Caco-2 (cell line): ENCODE measurements at regions not wholly inside any gene's neighbourhood (a gene's known extent, or its start where the extent isn't known, plus 50 kb on each side); places are given as distances from the start of the nearest gene placed in this dataset.

Source experiments
- BruUV-seq: library from RNA; stranded (reverse); fragments of 400-500 nt; replicated peaks from 2 replicates; lab custom pipeline; 2021; lab: Mats Ljungman, UMichigan
- CTCF ChIA-PET: fragments of 300-600 bp; sonication (Branson Sonifier 250); formaldehyde crosslinking; loops from one replicate; lab custom pipeline; 2022; ENCODE audit warnings: antibody characterized with exemption; lab: Charles Lee
- POLR2A ChIA-PET: fragments of 300-600 bp; sonication (Branson Sonifier 250); formaldehyde crosslinking; loops from one replicate; lab custom pipeline; 2022; ENCODE audit warnings: antibody characterized with exemption; lab: Charles Lee
- DNase-seq, 2 experiments: peaks; one replicate each; pipeline versions ENCODE4 v3.0.0 to v3.0.0-alpha.2; 2020 to 2022
- H3K27me3 ChIP-seq: replicated peaks from 2 replicates; pipeline ENCODE4 v1.6.0; 2011; ENCODE audit warnings: low read length; ENCODE audit not compliant: control insufficient read depth, insufficient read depth
- H3K36me3 ChIP-seq: 2 replicates; pipeline ENCODE4 v1.5.1; 2011; ENCODE audit warnings: low read length; ENCODE audit not compliant: control insufficient read depth, insufficient read depth
- H3K4me1 ChIP-seq: fragments of 250-450 bp; sonication (Bioruptor Pico); 2 replicates; pipeline ENCODE4 v1.5.1; 2020; ENCODE audit warnings: mild to moderate bottlenecking
- H3K4me3 ChIP-seq: 2 replicates; pipeline ENCODE4 v1.5.1; 2011; ENCODE audit warnings: low read depth, mild to moderate bottlenecking, control low read depth, low read length
- H3K9me3 ChIP-seq: fragments of 250-450 bp; sonication (Bioruptor Pico); 2 replicates; pipeline ENCODE4 v1.5.1; 2020; ENCODE audit warnings: mild to moderate bottlenecking, moderate library complexity
- H3K27ac Mint-ChIP-seq: one replicate; pipeline ENCODE4 v1.8.0; 2022; ENCODE audit warnings: mixed read lengths; ENCODE audit not compliant: unreplicated experiment
- H3K27me3 Mint-ChIP-seq: one replicate; pipeline ENCODE4 v1.8.0; 2022; ENCODE audit warnings: mixed read lengths; ENCODE audit not compliant: insufficient read depth, unreplicated experiment
- H3K36me3 Mint-ChIP-seq: one replicate; pipeline ENCODE4 v1.8.0; 2022; ENCODE audit warnings: mild to moderate bottlenecking, mixed read lengths; ENCODE audit not compliant: insufficient read depth, unreplicated experiment
- H3K4me1 Mint-ChIP-seq: one replicate; pipeline ENCODE4 v1.8.0; 2022; ENCODE audit warnings: low read depth, mixed read lengths; ENCODE audit not compliant: unreplicated experiment
- H3K4me3 Mint-ChIP-seq: one replicate; pipeline ENCODE4 v1.8.0; 2022; ENCODE audit warnings: mild to moderate bottlenecking, moderate library complexity, mixed read lengths; ENCODE audit not compliant: unreplicated experiment
- H3K9me3 Mint-ChIP-seq: one replicate; pipeline ENCODE4 v1.8.0; 2022; ENCODE audit warnings: mixed read lengths; ENCODE audit not compliant: unreplicated experiment
- intact Hi-C: fragments of 100-400 bp; cut with micrococcal nuclease; formaldehyde crosslinking; loops from one replicate; pipeline ENCODE4 v1.10.0; 2022; ENCODE audit not compliant: unreplicated experiment
- TF ChIP-seq, protein P1 (sequence below), 2 experiments: fragments of 200-600 bp in 1 of 2; IDR thresholded peaks; 1 replicate in 1 of 2; 2 replicates in 1 of 2; pipeline versions ENCODE4 v1.5.1 to v1.8.0; 2011 to 2022; ENCODE audit warnings: antibody characterized with exemption in 1 of 2, control low read depth in 1 of 2, inconsistent platforms in 1 of 2, low read depth in 1 of 2, low read length in 1 of 2, mild to moderate bottlenecking in 1 of 2, moderate library complexity in 1 of 2; ENCODE audit not compliant: insufficient read depth in 1 of 2, severe bottlenecking in 1 of 2, unreplicated experiment in 1 of 2

DNA sequence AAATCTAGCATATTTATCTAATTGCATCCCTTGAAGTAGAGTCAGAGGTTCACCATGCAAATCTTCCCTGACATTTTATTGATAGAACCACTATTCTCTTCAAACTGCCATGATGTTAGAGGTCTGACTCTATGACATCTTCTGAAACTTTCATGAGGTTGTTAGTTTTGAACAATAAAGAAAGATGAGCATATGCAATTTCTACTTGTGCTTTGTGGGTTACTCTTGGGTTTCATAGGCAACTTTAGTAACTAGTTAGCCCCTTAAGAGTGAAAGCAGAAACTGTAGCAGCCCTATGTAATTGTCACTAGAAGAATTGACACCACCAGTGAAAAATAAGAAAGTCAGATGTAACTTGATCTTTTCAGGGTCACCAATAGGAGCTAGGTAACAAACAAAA lies 53.1 kb upstream of the ZEB2 start:
- no peaks in the 10 kb centered on the region for H3K36me3 Mint-ChIP-seq
- Histone ChIP-seq H3K27me3 (no peaks in the 10 kb centered on the region), H3K9me3 (no peaks in the 10 kb centered on the region), H3K4me3 (no peak overlapping the region), H3K36me3 (no peaks in the 10 kb centered on the region), H3K4me1 (no peaks in the 10 kb centered on the region)
- H3K27ac Mint-ChIP-seq = no peak overlapping the region
- BruUV-seq = no TSS peak
- no peaks in the 10 kb centered on the region for H3K4me1 Mint-ChIP-seq
- ChIA-PET POLR2A (no interaction called here), CTCF (no interaction called here)
- H3K27me3 Mint-ChIP-seq = peaks cover 2% of the 10 kb centered on the region
- TF ChIP-seq, protein P1, sequence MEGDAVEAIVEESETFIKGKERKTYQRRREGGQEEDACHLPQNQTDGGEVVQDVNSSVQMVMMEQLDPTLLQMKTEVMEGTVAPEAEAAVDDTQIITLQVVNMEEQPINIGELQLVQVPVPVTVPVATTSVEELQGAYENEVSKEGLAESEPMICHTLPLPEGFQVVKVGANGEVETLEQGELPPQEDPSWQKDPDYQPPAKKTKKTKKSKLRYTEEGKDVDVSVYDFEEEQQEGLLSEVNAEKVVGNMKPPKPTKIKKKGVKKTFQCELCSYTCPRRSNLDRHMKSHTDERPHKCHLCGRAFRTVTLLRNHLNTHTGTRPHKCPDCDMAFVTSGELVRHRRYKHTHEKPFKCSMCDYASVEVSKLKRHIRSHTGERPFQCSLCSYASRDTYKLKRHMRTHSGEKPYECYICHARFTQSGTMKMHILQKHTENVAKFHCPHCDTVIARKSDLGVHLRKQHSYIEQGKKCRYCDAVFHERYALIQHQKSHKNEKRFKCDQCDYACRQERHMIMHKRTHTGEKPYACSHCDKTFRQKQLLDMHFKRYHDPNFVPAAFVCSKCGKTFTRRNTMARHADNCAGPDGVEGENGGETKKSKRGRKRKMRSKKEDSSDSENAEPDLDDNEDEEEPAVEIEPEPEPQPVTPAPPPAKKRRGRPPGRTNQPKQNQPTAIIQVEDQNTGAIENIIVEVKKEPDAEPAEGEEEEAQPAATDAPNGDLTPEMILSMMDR (IDR thresholded peaks at IDR 0.05; ENCODE audit: insufficient read depth in 1 of 2, low read depth in 1 of 2, low read length in 1 of 2, severe bottlenecking in 1 of 2, unreplicated experiment in 1 of 2) = no peak
- H3K9me3 Mint-ChIP-seq = no peaks in the 10 kb centered on the region
- DNase-seq = no peak
- intact Hi-C loops = no loop called here
- no peak overlapping the region for H3K4me3 Mint-ChIP-seq

DNA sequence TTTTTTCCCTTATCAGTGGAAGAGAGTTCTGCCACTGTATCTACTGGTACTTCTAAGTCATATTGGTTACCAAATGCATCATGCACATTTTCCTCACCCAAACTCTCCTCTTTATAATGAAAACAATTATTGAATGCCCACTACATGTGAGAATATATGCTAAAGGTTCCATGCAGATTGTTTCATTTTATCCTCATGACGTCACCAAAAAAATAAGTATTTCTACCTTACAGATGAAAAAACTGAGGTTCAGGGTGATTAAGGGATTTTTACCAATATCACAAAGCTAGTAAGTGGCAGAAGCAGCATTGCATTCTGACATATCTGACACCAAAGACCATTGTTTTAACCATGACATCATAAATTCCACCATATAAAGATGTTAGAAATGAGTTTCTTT lies 51.9 kb upstream of the ZEB2 start:
- Mint-ChIP-seq H3K9me3 (no peaks in the 10 kb centered on the region), H3K4me3 (no peak overlapping the region), H3K36me3 (no peaks in the 10 kb centered on the region), H3K27me3 (peaks cover 2% of the 10 kb centered on the region), H3K4me1 (no peaks in the 10 kb centered on the region), H3K27ac (no peak overlapping the region)
- H3K4me3 ChIP-seq = no peak overlapping the region
- H3K27me3 ChIP-seq = no peaks in the 10 kb centered on the region
- TF ChIP-seq, protein P1 (IDR thresholded peaks at IDR 0.05; ENCODE audit: insufficient read depth in 1 of 2, low read depth in 1 of 2, low read length in 1 of 2, severe bottlenecking in 1 of 2, unreplicated experiment in 1 of 2) = no peak
- no peaks in the 10 kb centered on the region for H3K36me3 ChIP-seq
- H3K4me1 ChIP-seq = no peaks in the 10 kb centered on the region
- intact Hi-C loops = no loop called here
- BruUV-seq = no TSS peak
- ChIA-PET CTCF (no interaction called here), POLR2A (no interaction called here)
- H3K9me3 ChIP-seq = no peaks in the 10 kb centered on the region
- no peak for DNase-seq

DNA sequence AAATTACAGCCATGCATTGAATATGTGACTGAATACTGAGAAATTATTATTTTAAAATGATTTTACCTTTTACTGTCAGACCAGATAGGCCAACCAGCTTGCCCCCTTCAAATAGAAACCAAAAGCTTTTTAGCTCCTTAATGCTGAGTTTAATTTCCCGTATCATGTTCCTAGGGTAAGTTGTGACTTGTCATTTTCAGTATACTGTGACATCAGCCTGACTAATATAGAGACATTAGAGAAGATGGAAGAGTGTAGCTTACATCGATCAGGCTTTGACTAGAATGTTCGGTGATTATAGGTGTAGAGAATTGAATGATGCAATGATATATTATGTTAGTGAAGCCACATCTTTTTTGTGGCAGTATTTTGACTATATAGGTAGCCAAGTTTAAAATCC lies 50.6 kb upstream of the ZEB2 start:
- no peak for DNase-seq
- no peak overlapping the region for H3K4me3 ChIP-seq
- H3K36me3 ChIP-seq = no peaks in the 10 kb centered on the region
- Mint-ChIP-seq H3K4me1 (no peaks in the 10 kb centered on the region), H3K27me3 (peaks cover 2% of the 10 kb centered on the region), H3K27ac (no peak overlapping the region), H3K9me3 (no peaks in the 10 kb centered on the region), H3K4me3 (no peak overlapping the region), H3K36me3 (no peaks in the 10 kb centered on the region)
- ChIA-PET CTCF (no interaction called here), POLR2A (no interaction called here)
- no peaks in the 10 kb centered on the region for H3K27me3 ChIP-seq
- TF ChIP-seq, protein P1 (IDR thresholded peaks at IDR 0.05; ENCODE audit: insufficient read depth in 1 of 2, low read depth in 1 of 2, low read length in 1 of 2, severe bottlenecking in 1 of 2, unreplicated experiment in 1 of 2) = no peak
- no peaks in the 10 kb centered on the region for H3K9me3 ChIP-seq
- no TSS peak for BruUV-seq
- no peaks in the 10 kb centered on the region for H3K4me1 ChIP-seq
- intact Hi-C loops = no loop called here
